NCI-H345 treated with DMSO at 0.1 percent for 48 hours (cell line): ENCODE measurements at regions not wholly inside any gene's neighbourhood (a gene's known extent, or its start where the extent isn't known, plus 50 kb on each side); places are given as distances from the start of the nearest gene placed in this dataset.
"Not testable (repeated sequence)": the region's sequence is repeated elsewhere in the genome, so short reads cannot be mapped to it uniquely, and the experiment has no call there.

ENCODE experiments used
- DNase-seq: peaks from one replicate; lab custom pipeline; 2025; ENCODE audit not compliant: unreplicated experiment; lab: John Stamatoyannopoulos, UW

DNA sequence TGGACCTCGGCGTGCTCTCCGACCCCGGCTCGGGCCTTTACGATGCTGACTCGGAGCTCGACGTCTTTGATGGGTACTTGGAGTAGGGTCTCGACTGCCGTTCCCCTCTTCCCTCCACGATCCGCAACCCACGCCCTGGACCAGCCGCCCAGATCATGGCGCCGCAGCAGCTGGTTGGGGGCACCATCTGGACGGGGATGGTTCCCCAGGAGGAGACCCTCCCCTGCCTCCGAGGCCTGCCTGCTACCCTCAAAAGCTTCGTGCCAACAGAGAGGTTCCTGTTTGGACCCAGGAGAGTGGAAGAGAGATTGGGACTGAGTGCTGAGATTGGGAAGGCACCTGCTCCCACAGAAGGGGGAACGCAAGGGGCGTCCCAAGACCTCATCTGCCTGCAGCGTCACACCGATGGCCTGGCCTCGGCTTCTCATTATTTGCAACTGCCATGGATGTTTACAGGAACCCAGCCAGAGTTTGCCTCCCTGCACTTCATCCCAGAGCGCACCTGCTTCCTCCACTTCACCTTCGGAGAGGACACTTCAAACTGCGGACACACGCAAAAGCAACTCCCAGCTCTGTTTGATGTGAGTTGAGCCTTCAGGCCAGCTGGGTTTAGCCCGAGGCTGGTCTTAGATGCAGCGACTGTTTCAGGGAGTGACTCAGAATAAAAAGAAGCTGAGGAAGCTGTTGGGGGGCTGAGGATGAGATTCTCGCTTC is 58.9 kb downstream of the GOLGA6L7 start:
- DNase-seq: peak; percentile 70

DNA sequence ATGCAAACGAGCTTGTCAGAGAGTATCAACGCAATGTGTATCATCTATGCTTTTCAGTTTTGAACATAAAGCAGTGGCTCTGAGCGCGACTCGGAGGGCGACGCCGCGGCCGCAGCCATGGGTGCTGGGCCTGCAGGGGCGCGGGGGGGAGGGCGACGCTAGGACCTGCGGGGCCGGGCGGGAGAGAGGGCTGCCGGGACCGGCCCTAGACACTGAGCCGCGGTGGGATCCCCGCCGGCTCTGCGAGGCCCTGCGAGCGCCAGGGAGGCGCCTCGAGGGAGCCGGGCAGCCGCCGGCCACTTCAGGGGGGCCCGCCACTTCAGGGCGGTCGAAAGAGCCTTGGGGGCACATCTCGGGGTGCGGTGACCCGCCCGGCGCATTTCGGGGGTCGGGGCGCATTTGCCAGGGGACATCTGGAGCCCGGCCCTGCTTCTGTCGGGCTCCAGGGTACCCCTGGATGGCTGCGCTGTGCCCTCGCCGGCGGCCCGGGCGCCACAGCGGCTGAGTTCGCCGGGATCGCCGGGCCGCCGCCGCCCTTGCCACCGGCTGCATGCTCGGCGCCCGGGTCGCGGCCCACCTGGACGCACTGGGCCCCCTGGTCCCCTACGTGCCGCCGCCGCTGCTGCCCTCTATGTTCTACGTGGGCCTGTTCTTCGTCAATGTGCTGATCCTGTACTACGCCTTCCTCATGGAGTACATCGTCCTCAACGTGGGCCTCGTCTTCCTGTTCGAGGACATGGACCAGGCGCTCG is 59.6 kb downstream of the GOLGA6L7 start:
- DNase-seq: not testable (repeated sequence)

DNA sequence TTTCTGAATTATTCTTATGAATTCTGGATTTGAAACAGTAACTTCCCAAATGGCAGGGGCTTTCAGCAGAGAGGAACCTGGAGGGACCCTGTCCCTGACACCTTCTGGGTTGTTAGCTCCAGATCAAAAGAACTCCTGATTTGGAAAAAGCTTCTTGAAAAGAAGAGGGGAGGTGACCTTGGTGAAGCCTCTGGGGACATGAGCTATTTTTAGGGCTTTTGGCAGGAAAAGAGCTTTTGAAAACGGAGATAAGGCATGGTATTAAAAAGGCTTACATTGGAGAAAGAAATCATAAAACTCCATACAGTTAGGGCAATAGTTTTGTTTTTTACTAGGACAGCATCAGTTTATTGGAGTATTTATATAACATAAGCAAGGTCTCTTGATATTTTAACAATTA is 60.3 kb downstream of the GOLGA6L7 start:
- DNase-seq: not testable (repeated sequence)

DNA sequence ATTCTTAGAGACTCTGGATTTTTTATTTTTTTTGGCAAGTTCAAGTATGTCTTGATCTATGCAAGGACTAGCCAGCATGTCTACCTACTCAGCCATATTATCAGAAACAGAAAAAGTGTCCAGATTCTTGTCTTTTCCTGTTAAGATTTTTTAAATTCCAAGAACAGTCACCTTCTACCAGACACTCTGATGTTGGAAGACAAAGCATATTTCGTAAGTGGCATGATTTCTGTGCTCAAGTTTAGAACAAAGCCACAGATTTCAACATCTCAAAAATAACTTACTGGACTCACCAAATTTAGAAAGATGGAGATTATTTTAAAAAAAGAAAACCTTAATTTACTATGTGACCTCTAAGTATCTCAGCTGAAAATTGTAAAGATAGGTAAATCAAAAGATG is 61.9 kb downstream of the GOLGA6L7 start:
- no peak for DNase-seq

DNA sequence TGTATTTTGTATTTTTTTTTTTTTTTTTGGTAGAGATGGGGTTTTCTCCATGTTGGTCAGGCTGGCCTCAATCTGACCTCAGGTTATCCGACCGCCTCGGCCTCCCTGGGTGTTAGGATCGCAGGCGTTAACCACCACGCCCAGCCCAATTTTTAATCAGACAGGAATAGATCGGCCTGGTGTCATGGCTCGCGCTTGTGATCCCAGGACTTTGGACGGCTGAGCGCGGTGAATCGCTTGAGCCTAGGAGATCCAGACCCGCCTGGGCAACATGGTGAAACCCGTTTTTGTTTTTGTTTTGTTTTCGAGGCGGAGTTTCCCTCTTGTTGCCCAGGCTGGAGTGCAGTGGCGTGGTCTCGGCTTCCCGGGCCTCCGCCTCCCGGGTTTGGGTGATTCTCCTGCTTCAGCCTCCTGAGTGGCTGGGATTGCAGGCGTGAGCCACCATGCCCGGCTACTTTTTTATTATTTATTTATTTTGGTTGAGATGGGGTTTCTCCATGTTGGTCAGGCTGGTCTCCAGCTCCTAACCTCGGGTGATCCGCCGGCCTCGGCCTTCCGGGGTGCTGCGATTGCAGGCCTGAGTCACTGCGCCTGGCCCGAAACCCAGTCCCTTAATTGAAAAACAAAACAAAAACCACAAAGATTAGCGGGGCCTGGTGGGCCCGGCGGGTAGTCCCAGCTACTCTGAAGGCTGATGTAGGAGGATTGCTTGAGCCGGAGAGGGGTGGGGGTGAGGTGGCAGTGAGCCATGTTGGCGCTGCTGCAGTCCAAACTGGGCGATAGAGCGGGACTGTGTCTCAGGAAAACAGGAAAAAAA is 63.9 kb downstream of the GOLGA6L7 start:
- not testable (repeated sequence) for DNase-seq

DNA sequence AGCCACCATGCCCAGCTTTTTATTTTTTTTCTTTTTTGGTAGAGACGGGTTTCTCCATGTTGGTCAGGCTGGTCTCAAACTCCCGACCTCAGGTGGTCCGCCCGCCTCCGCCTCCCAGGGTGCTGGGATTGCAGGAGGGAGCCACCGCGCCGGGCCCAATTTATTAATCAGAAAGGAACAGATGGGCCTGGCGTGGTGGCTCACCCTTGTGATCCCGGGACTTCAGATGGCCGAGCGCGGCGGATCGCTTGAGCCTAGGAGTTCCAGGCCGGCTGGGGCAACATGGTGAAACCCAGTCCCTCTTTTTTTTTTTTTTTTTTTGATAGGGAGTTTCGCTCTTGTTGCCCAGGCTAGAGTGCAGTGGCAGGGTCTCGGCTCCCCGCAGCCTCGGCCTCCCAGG is 64.6 kb downstream of the GOLGA6L7 start:
- DNase-seq: no peak

DNA sequence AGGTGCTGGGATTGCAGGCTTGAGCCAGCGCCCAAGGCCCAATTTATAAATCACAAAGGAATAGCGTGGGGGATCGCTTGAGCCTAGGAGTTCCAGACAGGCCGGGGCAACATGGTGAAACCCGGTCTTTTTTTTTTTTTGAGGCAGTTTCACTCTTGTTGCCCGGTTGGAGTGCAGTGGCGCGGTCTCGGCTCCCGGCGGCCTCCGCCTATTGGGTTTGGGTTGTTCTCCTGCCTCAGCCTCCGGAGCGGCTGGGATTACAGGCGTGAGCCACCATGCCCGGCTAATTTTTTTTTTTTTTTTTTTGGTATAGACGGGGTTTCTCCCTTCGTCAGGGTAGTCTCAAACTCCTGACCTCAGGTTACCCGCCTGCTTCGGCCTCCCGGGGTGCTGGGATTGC is 65.0 kb downstream of the GOLGA6L7 start:
- no peak for DNase-seq

DNA sequence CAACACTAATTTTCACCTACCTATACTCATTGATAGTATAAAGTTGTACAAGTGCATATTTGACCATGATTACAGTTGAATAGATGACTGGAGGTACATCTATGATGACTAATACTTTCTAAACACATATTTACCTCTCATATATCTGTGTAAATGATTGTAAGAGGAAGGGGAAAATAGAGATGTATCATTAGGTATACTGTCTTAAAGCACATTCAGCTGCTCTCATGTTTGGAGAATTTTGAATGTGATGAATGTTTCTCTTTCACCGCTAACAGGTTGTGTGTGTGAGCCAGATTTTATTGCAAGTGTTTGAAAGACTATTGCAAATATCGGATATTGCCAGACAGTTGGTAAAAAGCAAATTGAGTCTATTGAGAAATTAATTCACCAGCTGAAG is 66.2 kb upstream of the GOLGA8M start:
- DNase-seq: not testable (repeated sequence)

DNA sequence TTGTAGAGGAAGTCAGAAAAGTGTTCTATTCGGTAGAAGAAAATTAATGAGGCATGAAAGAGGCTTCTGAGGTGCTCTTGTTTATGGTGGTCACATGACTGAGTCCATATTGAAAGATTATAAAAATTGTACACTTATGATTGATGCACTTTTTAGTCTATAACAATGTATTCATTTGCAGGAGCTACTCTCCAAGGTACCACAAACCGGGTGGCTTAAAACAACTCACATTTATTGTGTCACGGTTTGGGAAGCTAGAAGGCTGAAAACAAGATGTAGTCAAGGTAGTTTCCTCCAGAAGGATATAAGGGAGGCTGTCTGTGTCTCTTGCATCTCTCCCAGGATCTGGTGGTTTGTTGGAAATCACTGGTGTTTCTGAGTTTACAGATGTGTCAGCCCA is 60.6 kb upstream of the GOLGA8M start:
- not testable (repeated sequence) for DNase-seq
